ENCODE measurements at regions not wholly inside any gene's neighbourhood (a gene's known extent, or its start where the extent isn't known, plus 50 kb on each side); places are given as distances from the start of the nearest gene placed in this dataset.

DNA sequence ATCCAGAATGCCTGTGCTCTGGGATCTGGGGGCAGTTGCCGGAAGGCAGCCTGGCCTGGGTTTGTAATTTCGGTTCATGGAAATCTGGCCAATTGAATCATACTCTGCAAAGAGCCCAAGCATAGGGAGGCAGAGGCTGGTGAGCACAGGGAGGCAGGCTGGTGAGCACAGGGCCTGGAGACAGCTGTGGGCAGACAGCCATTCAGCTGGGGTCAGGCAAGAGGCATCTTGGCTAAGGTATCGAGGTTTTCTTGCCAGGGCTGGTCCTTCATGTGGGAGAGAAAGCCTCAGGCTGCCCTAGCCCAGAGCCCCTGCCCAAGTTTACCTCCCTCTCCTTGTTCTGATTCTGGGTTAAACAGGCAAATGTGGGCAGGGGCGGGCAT, 63.7 kb upstream of the BAIAP2L1 start:
- DNase-seq (ENCODE audit: low read depth in 3 of 3), result no peak

DNA sequence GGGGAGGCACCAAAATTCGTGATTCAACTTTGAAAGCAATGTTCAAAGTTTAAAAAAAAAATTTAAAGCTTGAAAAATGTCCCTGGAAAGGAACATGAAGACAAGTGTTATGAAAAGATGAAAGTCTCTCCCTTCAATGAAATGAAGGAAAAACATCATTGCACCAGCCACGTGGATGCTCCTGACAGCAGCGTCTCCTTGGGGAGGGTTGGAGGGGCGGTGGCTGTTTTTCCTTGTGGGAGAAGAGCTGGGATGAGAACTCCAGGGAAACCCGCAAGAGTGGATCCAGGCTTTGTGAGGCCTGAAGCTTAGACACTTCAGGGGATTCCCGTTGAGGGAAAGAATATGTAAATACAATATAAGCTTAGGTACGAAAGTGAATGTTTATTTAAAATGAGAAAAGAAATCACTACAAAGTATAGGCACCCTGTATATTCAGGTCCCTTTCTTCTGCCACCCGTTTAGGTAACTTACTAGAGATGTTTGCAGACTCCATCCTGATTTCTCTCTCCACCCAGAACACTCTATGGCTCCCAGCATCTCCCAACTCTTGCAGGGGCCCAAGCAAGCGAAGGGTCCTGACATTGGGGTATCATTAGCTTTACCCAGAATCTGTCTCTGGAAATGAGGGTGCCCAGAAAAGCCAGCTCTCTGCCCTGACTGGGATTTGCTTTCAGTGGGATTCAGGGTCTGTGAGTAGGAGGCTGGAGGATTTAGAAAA, 63.1 kb upstream of the BAIAP2L1 start:
- no peak for DNase-seq (ENCODE audit: low read depth in 3 of 3)

GRCh38 chr7:98462911-98463633, 62.2 kb upstream of the BAIAP2L1 start:
- DNase-seq (ENCODE audit: low read depth in 3 of 3), result no peak

DNA sequence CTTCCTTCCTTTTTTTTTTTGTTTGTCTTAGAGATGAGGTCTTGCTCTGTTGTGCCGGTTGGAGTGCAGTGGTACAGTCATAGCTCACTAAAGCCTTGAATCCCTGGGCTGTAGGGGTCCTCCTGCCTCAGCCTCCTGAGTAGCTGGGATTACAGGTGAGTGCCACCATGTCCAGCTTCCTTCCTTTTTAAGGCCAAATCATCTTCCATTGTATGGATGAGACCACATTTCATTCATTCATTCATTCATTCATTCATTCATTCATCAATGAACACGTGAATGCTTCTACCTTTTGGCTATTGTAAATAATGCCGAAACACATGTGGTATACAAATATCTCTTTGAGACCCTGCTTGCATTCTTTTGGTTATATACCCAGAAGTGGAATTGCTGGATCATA, 60.0 kb upstream of the BAIAP2L1 start:
- DNase-seq (ENCODE audit: low read depth in 3 of 3), result no peak

GRCh38 chr7:98459529-98459928, 58.6 kb upstream of the BAIAP2L1 start:
- no peak for DNase-seq (ENCODE audit: low read depth in 3 of 3)

DNA sequence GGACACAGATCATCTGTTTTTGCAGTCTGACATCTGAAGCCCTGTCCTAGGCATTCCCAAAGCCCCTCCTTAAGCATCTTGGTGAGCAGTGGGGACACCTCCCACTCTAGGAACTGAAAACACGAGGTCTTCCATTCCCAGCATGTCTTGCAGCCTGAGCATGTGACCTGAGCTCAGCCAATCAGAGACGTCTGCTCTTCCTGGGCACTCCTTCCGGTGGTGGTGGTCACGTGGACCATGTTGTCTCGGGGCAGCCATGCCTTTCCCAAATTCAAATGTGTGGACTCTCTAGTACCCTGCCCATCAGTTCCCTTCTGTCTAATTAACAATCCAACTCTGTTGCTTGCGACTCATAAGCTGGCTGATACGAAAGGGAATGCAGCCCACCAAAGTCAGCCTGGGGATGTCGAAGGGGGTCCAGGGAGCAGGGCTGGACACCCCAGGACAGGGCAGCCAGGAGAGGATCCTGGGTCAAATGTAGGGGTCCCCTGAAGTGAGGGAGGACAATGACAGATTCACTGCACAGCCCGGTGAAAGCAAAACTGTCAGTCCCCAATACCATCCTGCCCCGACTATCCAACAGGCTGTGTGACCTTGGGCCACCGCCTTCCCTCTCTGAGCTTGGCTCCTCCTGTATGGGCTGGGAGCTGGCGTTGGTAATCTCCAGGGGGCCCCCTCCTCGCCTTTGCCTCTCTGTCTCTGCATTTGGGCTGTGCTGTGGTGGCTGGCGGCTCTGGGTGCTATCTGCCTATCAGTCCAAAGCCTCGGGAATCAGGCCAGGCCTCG, 57.4 kb upstream of the BAIAP2L1 start:
- no peak for DNase-seq (ENCODE audit: low read depth in 3 of 3)

- DNase-seq (ENCODE audit: low read depth in 3 of 3), result no peak
Observed at GRCh38 chr7:98456866-98457265, 56.0 kb upstream of the BAIAP2L1 start.

DNA sequence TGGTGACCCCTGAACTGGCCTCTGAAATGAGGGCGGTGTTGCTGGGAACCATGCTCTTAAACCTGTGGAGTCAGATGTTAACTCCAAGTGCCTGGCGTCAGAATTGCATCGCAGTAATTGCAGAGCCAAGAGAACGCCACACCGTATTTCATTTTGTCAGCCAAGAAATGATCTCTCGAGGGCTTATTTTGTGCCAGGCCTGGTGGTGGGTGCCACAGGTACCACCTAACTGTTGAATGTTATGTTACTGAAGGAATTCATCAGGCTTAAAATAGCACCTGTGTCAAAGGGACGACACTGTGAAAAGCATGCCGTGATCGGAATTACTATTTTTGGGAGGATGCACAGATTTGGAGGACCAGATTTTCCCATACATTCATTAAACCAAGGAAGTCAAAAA, 51.9 kb upstream of the BAIAP2L1 start:
- DNase-seq (ENCODE audit: low read depth in 3 of 3), result no peak

Measured in stimulated activated CD4-positive, alpha-beta T cell treated with anti-CD3 and anti-CD28 coated beads, TNF-alpha, amount 100 ng/mL, for 24 hours (primary cell).